Neural progenitor cell (in vitro differentiated cells): ENCODE measurements at regions not wholly inside any gene's neighbourhood (a gene's known extent, or its start where the extent isn't known, plus 50 kb on each side); places are given as distances from the start of the nearest gene placed in this dataset.

Experiments
- DNase-seq: peaks from one replicate; pipeline ENCODE4 v3.0.0-alpha.2; 2016; ENCODE audit warnings: low spot score
- H2AFZ ChIP-seq: fragments of 200-600 bp; sonication (generic); replicated peaks from 2 replicates; pipeline ENCODE4 v1.6.1; 2016; ENCODE audit warnings: antibody characterized with exemption
- H3F3A ChIP-seq: fragments of 200-600 bp; sonication (generic); 2 replicates; pipeline ENCODE4 v1.6.1; 2016; ENCODE audit warnings: antibody characterized with exemption, low read depth
- H3K27ac ChIP-seq: fragments of 200-600 bp; sonication (generic); 2 replicates; pipeline ENCODE4 v1.5.1; 2016; ENCODE audit warnings: mild to moderate bottlenecking
- H3K27me3 ChIP-seq: fragments of 200-600 bp; sonication (generic); 2 replicates; pipeline ENCODE4 v1.6.1; 2016; ENCODE audit warnings: mild to moderate bottlenecking, moderate library complexity
- H3K36me3 ChIP-seq: fragments of 200-600 bp; sonication (generic); 2 replicates; pipeline ENCODE4 v1.5.1; 2016
- H3K4me1 ChIP-seq: fragments of 200-600 bp; sonication (generic); 2 replicates; pipeline ENCODE4 v1.6.1; 2016; ENCODE audit warnings: mixed run types
- H3K4me2 ChIP-seq: fragments of 200-600 bp; sonication (generic); 2 replicates; pipeline ENCODE4 v1.6.1; 2016
- H3K4me3 ChIP-seq: fragments of 200-600 bp; sonication (generic); 2 replicates; pipeline ENCODE4 v1.5.1; 2016
- H3K79me2 ChIP-seq: fragments of 200-600 bp; sonication (generic); 2 replicates; pipeline ENCODE4 v1.6.1; 2016; ENCODE audit warnings: low read depth
- H3K9ac ChIP-seq: fragments of 200-600 bp; sonication (generic); 2 replicates; pipeline ENCODE4 v1.6.1; 2016
- H3K9me3 ChIP-seq: fragments of 200-600 bp; sonication (generic); 2 replicates; pipeline ENCODE4 v1.5.1; 2016; ENCODE audit warnings: low read depth
- H4K20me1 ChIP-seq: fragments of 200-600 bp; sonication (generic); 2 replicates; pipeline ENCODE4 v1.6.1; 2016; ENCODE audit warnings: low read depth
- H3K27ac Mint-ChIP-seq: 3 replicates; pipeline ENCODE4 v1.8.0; 2021; ENCODE audit warnings: mixed read lengths
- H3K27me3 Mint-ChIP-seq: 2 replicates; pipeline ENCODE4 v1.8.0; 2022; ENCODE audit warnings: low read depth, mild to moderate bottlenecking, inconsistent platforms, moderate library complexity, mixed read lengths; ENCODE audit not compliant: insufficient read depth
- H3K36me3 Mint-ChIP-seq: 3 replicates; pipeline ENCODE4 v1.8.0; 2021; ENCODE audit warnings: mixed read lengths
- H3K4me1 Mint-ChIP-seq: 3 replicates; pipeline ENCODE4 v1.8.0; 2021; ENCODE audit warnings: mixed read lengths
- H3K4me3 Mint-ChIP-seq: 3 replicates; pipeline ENCODE4 v1.8.0; 2021; ENCODE audit warnings: mild to moderate bottlenecking, moderate library complexity, mixed read lengths
- H3K9me3 Mint-ChIP-seq: 3 replicates; pipeline ENCODE4 v1.8.0; 2020; ENCODE audit warnings: mixed read lengths
- CTCF ChIP-seq: fragments of 200-600 bp; sonication (generic); IDR thresholded peaks from 2 replicates; pipeline ENCODE4 v1.5.1; 2017; ENCODE audit warnings: antibody characterized with exemption, mild to moderate bottlenecking
- EZH2 ChIP-seq: fragments of 200-600 bp; sonication (generic); IDR thresholded peaks from 2 replicates; pipeline ENCODE4 v1.6.1; 2017; ENCODE audit warnings: antibody characterized with exemption, mild to moderate bottlenecking, moderate library complexity
- EZH2phosphoT487 ChIP-seq: fragments of 200-600 bp; sonication (generic); IDR thresholded peaks from 2 replicates; pipeline ENCODE4 v1.6.1; 2017; ENCODE audit warnings: antibody characterized with exemption

- no peaks in the 10 kb centered on the region for H3K4me1 Mint-ChIP-seq
- no peak overlapping the region for H3K4me2 ChIP-seq
- H3K79me2 ChIP-seq = no peaks in the 10 kb centered on the region
- H4K20me1 ChIP-seq = no peaks in the 10 kb centered on the region
- no peak overlapping the region for H2AFZ ChIP-seq
- H3K4me1 ChIP-seq = no peaks in the 10 kb centered on the region
- H3K27me3 ChIP-seq = no peaks in the 10 kb centered on the region
- H3K4me3 Mint-ChIP-seq = no peak overlapping the region
- no peak overlapping the region for H3K27ac ChIP-seq
- no peaks in the 10 kb centered on the region for H3K9me3 ChIP-seq
- H3K9me3 Mint-ChIP-seq = no peaks in the 10 kb centered on the region
- H3K27me3 Mint-ChIP-seq = no peaks in the 10 kb centered on the region
- H3K36me3 Mint-ChIP-seq = no peaks in the 10 kb centered on the region
- H3K27ac Mint-ChIP-seq = no peak overlapping the region
- TF ChIP-seq EZH2phosphoT487 (no peak), CTCF (no peak), EZH2 (no peak)
- no peaks in the 10 kb centered on the region for H3K36me3 ChIP-seq
- no peak for DNase-seq
- H3K4me3 ChIP-seq = no peak overlapping the region
- H3K9ac ChIP-seq = no peak overlapping the region
- no peaks in the 10 kb centered on the region for H3F3A ChIP-seq
Observed at GRCh38 chr5:4906786-4907185, 233.3 kb upstream of the ADAMTS16 start.

GRCh38 chr5:4907571-4907970 is 232.6 kb upstream of the ADAMTS16 start:
- H3K9ac ChIP-seq = no peak overlapping the region
- H3K4me2 ChIP-seq = no peak overlapping the region
- H3K36me3 Mint-ChIP-seq = no peaks in the 10 kb centered on the region
- TF ChIP-seq EZH2phosphoT487 = no peak
- no peak for TF ChIP-seq EZH2
- no peak for TF ChIP-seq CTCF
- no peak overlapping the region for H3K4me3 ChIP-seq
- no peaks in the 10 kb centered on the region for H3K9me3 Mint-ChIP-seq
- no peaks in the 10 kb centered on the region for H3K27me3 Mint-ChIP-seq
- no peaks in the 10 kb centered on the region for H3K27me3 ChIP-seq
- no peaks in the 10 kb centered on the region for H3K79me2 ChIP-seq
- no peak overlapping the region for H3K27ac ChIP-seq
- no peaks in the 10 kb centered on the region for H4K20me1 ChIP-seq
- H3K27ac Mint-ChIP-seq = no peak overlapping the region
- H3F3A ChIP-seq = no peaks in the 10 kb centered on the region
- H2AFZ ChIP-seq = no peak overlapping the region
- H3K36me3 ChIP-seq = no peaks in the 10 kb centered on the region
- DNase-seq = no peak
- H3K4me3 Mint-ChIP-seq = no peak overlapping the region
- H3K9me3 ChIP-seq = no peaks in the 10 kb centered on the region
- no peaks in the 10 kb centered on the region for H3K4me1 Mint-ChIP-seq
- no peaks in the 10 kb centered on the region for H3K4me1 ChIP-seq

GRCh38 chr5:4909086-4909485 is 231.0 kb upstream of the ADAMTS16 start:
- H3K27ac Mint-ChIP-seq = no peak overlapping the region
- H3K9me3 Mint-ChIP-seq = no peaks in the 10 kb centered on the region
- TF ChIP-seq EZH2phosphoT487 (no peak), EZH2 (no peak), CTCF (no peak)
- no peaks in the 10 kb centered on the region for H3K36me3 Mint-ChIP-seq
- Histone ChIP-seq H3F3A (no peaks in the 10 kb centered on the region), H2AFZ (no peak overlapping the region), H3K9ac (no peak overlapping the region), H3K4me2 (no peak overlapping the region), H3K27ac (no peak overlapping the region), H4K20me1 (no peaks in the 10 kb centered on the region), H3K27me3 (no peaks in the 10 kb centered on the region), H3K9me3 (no peaks in the 10 kb centered on the region), H3K4me3 (no peak overlapping the region), H3K4me1 (no peaks in the 10 kb centered on the region), H3K79me2 (no peaks in the 10 kb centered on the region), H3K36me3 (no peaks in the 10 kb centered on the region)
- no peaks in the 10 kb centered on the region for H3K4me1 Mint-ChIP-seq
- DNase-seq = no peak
- H3K4me3 Mint-ChIP-seq = no peak overlapping the region
- peaks cover 2% of the 10 kb centered on the region for H3K27me3 Mint-ChIP-seq
